ENCODE measurements at regions not wholly inside any gene's neighbourhood (a gene's known extent, or its start where the extent isn't known, plus 50 kb on each side); places are given as distances from the start of the nearest gene placed in this dataset.
"Not testable (repeated sequence)": the region's sequence is repeated elsewhere in the genome, so short reads cannot be mapped to it uniquely, and the experiment has no call there.

GRCh38 chr17:30644287-30644686 lies 167.1 kb downstream of the GOSR1 start:
- not testable (repeated sequence) for H3K4me3 ChIP-seq (ENCODE audit: low read depth, low read length)

- not testable (repeated sequence) for H3K4me3 ChIP-seq (ENCODE audit: low read depth, low read length)
These were observed 164.2 kb downstream of the GOSR1 start for GRCh38 chr17:30641428-30641827.

DNA sequence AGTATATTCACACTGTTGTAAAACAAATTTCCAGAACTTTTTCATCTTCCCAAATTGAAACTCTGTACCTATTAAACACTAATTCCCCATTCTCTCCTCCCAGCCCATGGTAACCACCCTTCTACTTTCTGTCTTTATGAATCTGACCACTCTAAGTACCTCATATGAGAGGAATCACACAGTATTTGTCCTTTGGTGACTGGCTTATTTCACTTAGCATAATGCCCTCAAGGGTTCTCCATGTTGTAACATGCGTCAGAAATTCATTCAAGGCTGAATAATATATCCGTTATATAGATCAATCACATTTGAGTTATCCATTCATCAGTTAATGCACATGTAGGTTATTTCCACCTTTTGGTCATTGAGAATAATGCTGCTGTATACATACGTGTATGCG lies 162.2 kb downstream of the GOSR1 start:
- not testable (repeated sequence) for H3K4me3 ChIP-seq (ENCODE audit: low read depth, low read length)

DNA sequence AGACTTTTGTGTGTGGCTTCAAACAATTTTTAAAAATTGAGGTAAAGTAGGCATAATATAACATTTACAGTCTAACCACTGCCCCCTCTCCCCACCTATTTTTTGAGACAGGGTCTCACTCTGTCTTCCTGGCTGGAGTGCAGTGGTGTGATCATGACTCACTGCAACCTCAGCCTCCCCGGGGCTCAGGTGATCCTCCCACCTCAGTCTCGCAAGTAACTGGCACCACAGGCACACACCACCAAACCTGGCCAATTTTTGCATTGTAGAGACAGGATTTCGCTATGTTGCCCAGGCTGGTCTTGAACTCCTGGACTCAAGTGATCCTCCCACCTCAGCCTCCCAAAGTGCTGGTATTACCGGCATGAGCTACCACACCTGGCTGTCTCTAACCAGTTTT lies 161.8 kb downstream of the GOSR1 start:
- not testable (repeated sequence) for H3K4me3 ChIP-seq (ENCODE audit: low read depth, low read length)

GRCh38 chr17:30631651-30632050 lies 154.4 kb downstream of the GOSR1 start:
- H3K4me3 ChIP-seq (ENCODE audit: low read depth, low read length) = not testable (repeated sequence)

DNA sequence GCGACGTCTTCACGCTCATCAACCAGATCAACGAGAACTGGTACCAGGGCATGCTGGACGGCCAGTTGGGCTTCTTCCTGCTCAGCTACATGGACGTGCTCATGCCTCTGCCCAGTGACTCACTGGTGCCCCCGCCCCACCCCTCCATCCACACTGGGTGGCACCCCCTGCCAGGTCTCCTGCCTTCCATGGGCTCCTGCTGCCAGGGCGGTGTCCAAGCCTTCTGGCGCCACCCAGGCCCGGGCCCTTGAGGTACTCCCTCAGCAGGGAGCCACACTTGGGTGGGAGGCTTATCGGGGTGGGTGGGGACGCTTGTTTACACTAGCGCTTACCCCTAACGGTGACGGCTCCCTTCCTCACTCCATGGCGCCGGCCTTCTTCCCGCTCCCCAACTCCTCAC lies 148.2 kb downstream of the GOSR1 start:
- H3K4me3 ChIP-seq (ENCODE audit: low read depth, low read length) = not testable (repeated sequence)

DNA sequence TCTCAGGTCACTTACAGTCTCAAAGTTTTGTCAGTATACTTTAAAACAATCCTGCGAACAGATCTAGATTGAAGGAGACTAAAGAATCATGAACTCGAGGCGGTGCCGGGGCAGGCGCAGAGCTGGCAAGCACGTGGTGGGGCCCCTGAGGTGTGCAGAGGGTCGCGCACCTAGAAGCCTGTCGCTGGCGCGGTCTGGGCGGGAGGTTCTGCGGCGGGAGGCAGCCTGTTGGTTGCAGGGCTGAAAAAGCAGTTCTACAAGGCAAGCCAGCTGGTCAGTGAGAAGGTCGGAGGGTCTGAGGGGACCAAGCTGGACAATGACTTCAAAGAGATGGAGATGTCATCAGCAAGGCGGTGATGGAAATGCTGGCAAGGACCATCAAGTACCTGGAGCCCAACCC lies 147.0 kb downstream of the GOSR1 start:
- H3K4me3 ChIP-seq (ENCODE audit: low read depth, low read length) = not testable (repeated sequence)

DNA sequence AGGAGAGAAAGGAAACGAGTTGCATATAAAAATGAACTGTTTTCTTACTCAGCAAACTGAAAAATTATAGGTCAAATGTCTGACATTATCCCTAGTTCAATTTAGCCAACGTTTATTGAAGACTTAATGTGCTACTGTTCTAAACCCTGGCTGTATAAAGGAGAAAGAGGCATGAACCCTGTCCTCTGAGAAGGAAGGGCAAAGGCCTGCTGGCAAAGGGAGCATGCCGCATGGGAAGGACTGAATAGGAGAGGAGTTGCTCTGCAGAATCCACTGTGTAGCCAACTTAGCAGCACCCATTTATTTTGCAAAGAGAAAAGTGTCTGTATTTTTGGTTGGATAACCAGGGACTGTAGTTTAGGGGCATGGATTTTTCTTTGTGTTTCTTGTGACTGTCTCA lies 132.5 kb downstream of the GOSR1 start:
- H3K4me3 ChIP-seq (ENCODE audit: low read depth, low read length) = not testable (repeated sequence)

GRCh38 chr17:30605523-30605922 lies 128.3 kb downstream of the GOSR1 start:
- H3K4me3 ChIP-seq (ENCODE audit: low read depth, low read length) = no peak overlapping the region

GRCh38 chr17:30605027-30605426 lies 127.8 kb downstream of the GOSR1 start:
- no peak overlapping the region for H3K4me3 ChIP-seq (ENCODE audit: low read depth, low read length)

DNA sequence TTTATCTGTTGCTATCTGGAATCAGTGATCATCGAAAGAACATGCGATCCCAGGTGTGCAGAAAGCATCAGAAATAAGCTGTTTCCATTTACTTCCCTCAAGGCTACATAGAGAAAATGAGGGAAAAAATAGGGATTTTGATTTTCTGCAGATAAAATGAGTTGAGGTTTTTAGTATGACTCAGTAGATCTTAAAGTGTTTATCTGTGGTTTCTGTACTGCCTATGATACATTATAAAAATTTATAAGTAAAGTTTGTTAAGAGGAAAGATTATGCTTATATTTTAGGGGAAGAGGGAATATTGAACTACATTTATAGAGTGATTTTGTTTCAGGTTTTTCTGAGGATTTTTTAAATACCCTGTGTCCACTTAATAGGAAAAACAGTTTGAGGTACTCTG lies 125.2 kb downstream of the GOSR1 start:
- not testable (repeated sequence) for H3K4me3 ChIP-seq (ENCODE audit: low read depth, low read length)

DNA sequence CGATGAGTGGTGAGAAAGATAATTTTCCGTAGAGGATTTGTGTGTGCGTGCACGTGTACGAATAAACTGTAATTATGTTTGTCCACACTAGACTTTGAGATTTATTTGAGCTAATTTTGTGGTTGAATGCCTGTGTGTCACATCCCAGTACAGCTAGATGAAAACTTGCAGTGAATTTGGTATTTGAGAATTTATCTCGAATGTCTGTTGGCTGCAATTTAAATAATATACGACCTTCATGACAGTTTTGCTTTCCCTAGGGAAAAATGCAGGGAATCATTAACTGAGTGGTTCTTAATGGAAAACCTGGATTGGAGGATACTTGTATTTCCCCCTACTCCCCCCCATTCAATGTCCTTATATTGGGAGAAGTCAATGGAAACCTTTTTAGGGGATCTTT lies 124.8 kb downstream of the GOSR1 start:
- H3K4me3 ChIP-seq (ENCODE audit: low read depth, low read length) = peak overlapping the region; percentile 21

DNA sequence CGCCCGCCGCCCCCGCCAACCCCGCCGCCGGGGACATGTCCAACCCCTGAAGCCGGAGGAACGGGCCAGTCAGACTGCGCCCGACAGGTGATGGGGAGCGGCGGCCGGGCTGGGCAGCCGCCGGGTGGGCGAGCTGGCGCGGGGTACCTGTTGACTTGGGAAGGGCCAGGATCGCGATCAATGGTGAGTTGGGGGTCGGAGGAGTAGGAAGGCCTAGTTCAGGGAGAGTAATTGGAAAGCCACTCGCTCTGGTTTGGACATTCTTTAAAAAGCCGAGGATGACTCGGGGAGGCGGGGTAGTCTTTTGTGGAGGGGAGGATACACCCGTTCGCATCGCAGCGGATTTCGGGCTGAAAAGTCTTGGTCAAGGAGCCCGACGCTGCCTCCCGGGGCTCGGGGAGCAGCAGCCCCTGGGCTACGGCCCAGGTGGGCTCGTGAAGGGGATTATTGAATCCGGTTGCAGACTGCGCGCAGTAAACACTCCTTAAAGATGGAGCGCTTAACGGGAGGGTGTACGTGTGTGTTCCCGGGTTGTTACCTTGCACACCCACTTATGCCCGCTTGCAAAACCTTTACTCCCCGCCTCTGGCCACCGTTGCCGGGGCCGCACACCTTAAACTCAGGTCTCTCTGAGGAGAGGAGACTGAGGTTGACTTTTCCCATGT lies 123.8 kb downstream of the GOSR1 start:
- H3K4me3 ChIP-seq (ENCODE audit: low read depth, low read length) = peak overlapping the region; percentile 77

- peak overlapping the region; percentile 77 for H3K4me3 ChIP-seq (ENCODE audit: low read depth, low read length)
These were observed 123.0 kb downstream of the GOSR1 start for GRCh38 chr17:30600060-30600829.

- H3K4me3 ChIP-seq (ENCODE audit: low read depth, low read length) = peak overlapping the region; percentile 77
These were observed 122.3 kb downstream of the GOSR1 start for GRCh38 chr17:30599428-30600059.

DNA sequence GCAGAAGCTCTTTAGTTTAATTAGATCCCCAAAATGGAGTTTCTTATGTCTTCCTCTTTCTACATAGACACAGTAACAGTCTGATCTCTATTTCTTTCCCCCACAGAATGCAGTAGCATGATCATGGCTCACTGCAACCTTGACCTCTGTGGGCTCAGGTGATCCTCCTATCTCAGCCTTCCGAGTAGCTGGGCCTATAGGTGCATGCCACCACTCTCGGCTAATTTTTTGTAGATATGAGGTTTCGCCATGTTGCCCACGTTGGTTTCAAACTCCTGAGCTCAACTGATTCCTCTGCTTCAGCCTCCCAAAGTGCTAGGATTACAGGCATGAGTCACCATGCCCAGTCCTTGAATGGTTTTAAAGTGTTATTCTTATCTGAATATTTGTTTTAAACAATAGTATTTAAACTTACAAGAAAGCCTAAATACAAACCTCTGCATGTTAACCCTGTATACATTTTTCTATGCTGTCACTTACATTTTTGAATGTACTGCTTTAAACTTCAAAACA lies 120.6 kb downstream of the GOSR1 start:
- H3K4me3 ChIP-seq (ENCODE audit: low read depth, low read length) = no peak overlapping the region

DNA sequence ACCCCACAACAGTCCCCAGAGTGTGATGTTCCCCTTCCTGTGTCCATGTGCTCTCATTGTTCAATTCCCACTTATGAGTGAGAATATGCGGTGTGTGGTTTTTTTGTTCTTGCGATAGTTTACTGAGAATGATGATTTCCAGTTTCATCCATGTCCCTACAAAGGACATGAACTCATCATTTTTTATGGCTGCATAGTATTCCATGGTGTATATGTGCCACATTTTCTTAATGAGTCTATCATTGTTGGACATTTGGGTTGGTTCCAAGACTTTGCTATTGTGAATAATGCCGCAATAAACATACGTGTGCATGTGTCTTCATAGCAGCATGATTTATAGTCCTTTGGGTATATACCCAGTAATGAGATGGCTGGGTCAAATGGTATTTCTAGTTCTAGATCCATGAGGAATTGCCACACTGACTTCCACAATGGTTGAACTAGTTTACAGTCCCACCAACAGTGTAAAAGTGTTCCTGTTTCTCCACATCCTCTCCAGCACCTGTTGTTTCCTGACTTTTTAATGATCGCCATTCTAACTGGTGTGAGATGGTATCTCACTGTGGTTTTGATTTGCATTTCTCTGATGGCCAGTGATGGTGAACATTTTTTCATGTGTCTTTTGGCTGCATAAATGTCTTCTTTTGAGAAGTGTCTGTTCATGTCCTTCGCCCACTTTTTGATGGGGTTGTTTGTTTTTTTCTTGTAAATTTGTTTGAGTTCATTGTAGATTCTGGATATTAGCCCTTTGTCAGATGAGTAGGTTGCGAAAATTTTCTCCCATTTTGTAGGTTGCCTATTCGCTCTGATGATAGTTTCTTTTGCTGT lies 120.0 kb downstream of the GOSR1 start:
- H3K4me3 ChIP-seq (ENCODE audit: low read depth, low read length) = not testable (repeated sequence)

- H3K4me3 ChIP-seq (ENCODE audit: low read depth, low read length) = not testable (repeated sequence)
These were observed 117.8 kb downstream of the GOSR1 start for GRCh38 chr17:30594953-30595371.

DNA sequence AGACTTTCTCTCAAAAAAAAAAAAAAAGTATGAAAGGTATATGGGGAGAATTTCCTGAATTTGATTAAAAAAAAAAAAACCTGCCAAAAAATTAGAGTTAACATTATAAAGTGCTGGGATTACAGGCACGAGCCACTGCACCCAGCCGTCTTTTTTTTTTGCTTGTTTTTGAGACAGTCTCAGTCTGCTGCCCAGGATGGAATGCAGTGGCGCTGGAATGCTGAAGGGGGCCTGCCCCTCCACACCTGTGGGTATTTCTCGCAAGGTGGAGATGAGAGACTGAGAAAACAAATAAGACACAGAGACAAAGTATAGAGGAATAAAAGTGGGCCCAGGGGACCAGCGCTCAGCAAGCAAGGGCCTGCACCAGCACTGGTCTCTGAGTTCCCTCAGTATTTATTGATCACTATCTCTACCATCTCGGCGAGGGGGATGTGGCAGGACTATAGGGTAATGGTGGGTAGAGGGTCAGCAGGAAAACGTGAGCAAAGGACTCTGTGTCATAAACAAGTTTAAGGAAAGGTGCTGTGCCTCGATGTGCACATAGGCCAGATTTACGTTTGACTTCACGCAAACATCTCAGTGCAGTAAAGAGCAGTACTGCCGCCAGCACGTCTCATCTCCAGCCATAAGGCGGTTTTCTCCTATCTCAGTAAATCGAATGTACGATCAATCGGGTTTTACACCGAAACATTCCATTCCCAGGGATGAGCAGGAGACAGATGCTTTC lies 117.2 kb downstream of the GOSR1 start:
- H3K4me3 ChIP-seq (ENCODE audit: low read depth, low read length) = no peak overlapping the region

DNA sequence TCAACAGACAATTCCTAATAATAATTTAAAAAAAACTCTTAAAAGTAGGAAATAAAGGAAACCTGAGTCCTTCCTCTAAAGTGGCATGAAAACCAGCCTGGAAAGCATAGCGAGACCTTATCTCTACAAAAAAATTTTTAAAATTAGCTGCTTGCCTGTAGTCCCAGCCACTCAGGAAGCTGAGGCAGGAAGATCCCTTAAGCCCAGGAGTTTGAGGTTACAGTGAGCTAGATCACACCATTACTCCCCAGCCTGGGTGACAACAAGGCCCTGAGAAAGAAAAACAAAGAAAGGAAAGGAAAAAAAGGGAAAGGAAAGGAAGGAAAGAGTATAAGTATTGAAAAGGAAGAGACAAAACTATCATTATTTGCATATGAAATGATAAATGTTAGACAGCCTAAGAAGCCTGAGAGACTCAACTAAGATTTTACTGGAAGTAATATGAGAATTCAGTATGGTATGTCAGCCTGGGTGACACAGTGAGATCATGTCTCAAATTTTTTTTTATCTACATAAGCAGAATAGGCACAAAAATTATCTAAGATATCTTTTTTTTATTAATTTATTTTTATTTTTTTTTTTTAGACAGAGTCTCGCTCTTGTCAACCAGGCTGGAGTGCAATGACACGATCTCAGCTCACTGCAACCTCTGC lies 113.0 kb downstream of the GOSR1 start:
- H3K4me3 ChIP-seq (ENCODE audit: low read depth, low read length) = no peak overlapping the region
